Prostate gland (tissue), 2 donors: ENCODE measurements at regions not wholly inside any gene's neighbourhood (a gene's known extent, or its start where the extent isn't known, plus 50 kb on each side); places are given as distances from the start of the nearest gene placed in this dataset.
"Not testable (repeated sequence)": the region's sequence is repeated elsewhere in the genome, so short reads cannot be mapped to it uniquely, and the experiment has no call there.

Experiments used
- DNase-seq: peaks from one replicate; pipeline ENCODE4 v3.0.0-alpha.2; 2019; ENCODE audit warnings: low spot score
- H3K27ac ChIP-seq, 2 donors: fragments of 200-600 bp; sonication (generic); 2 replicates each; pipeline ENCODE4 v1.5.1; 2017 to 2019
- H3K27me3 ChIP-seq: fragments of 200-600 bp; sonication (generic); replicated peaks from 2 replicates; pipeline ENCODE4 v1.5.1; 2019; ENCODE audit not compliant: insufficient read depth
- H3K36me3 ChIP-seq, 2 donors: fragments of 200-600 bp; sonication (generic); 1 replicate in 1 of 2; 2 replicates in 1 of 2; pipeline versions ENCODE4 v1.5.1 to v1.8.1; 2017 to 2019
- H3K4me1 ChIP-seq: fragments of 200-600 bp; sonication (generic); replicated peaks from 2 replicates; pipeline ENCODE4 v1.5.1; 2019
- H3K4me3 ChIP-seq, 2 donors: fragments of 200-600 bp; sonication (generic); 2 replicates each; pipeline ENCODE4 v1.5.1; 2017 to 2019
- H3K9me3 ChIP-seq: fragments of 200-600 bp; sonication (generic); 2 replicates; pipeline ENCODE4 v1.5.1; 2017
- WGBS: methylation state at CpG from one replicate; pipeline ENCODE4 v1.1.5; 2018; 5-methylcytosine and 5-hydroxymethylcytosine counted together
- intact Hi-C: fragments of 100-400 bp; cut with DNase I; formaldehyde crosslinking; loops from one replicate; pipeline ENCODE4 v1.14.2; 2022

GRCh38 chr5:34096033-34096432 is 53.0 kb upstream of the C1QTNF3 start:
- intact Hi-C loops, H3K36me3 ChIP-seq, H3K27ac ChIP-seq, H3K4me1 ChIP-seq, H3K9me3 ChIP-seq, H3K27me3 ChIP-seq, DNase-seq, H3K4me3 ChIP-seq: not testable (repeated sequence)
- no CpG with 5 or more reads among the region's 2 CpGs for WGBS

- H3K27me3 ChIP-seq, H3K9me3 ChIP-seq, DNase-seq, H3K36me3 ChIP-seq, intact Hi-C loops, H3K4me1 ChIP-seq, H3K27ac ChIP-seq, H3K4me3 ChIP-seq: not testable (repeated sequence)
- 98% methylated on average over 3 of the region's 3 CpGs for WGBS
These were observed 56.9 kb upstream of the C1QTNF3 start for GRCh38 chr5:34099891-34100290.

- intact Hi-C loops, H3K27ac ChIP-seq, H3K4me3 ChIP-seq, H3K4me1 ChIP-seq, H3K36me3 ChIP-seq, H3K27me3 ChIP-seq, H3K9me3 ChIP-seq, DNase-seq: not testable (repeated sequence)
These were observed 58.6 kb upstream of the C1QTNF3 start for GRCh38 chr5:34101567-34101966.

- H3K27ac ChIP-seq, H3K9me3 ChIP-seq, H3K4me3 ChIP-seq, H3K4me1 ChIP-seq, intact Hi-C loops, H3K36me3 ChIP-seq, DNase-seq, H3K27me3 ChIP-seq: not testable (repeated sequence)
- 91% methylated on average over 2 of the region's 2 CpGs for WGBS
These were observed 65.9 kb upstream of the C1QTNF3 start for GRCh38 chr5:34108897-34109296.

- H3K9me3 ChIP-seq, DNase-seq: not testable (repeated sequence)
- 82% methylated on average over 3 of the region's 3 CpGs for WGBS
These were observed 81.3 kb upstream of the C1QTNF3 start for GRCh38 chr5:34124280-34124679.

GRCh38 chr5:34125354-34125753 is 82.3 kb upstream of the C1QTNF3 start:
- DNase-seq, intact Hi-C loops, H3K9me3 ChIP-seq, H3K27ac ChIP-seq, H3K36me3 ChIP-seq, H3K4me1 ChIP-seq, H3K27me3 ChIP-seq, H3K4me3 ChIP-seq: not testable (repeated sequence)
- 90% methylated on average over 3 of the region's 3 CpGs for WGBS

More at GRCh38 chr5:34124280-34124679, 81.3 kb upstream of the C1QTNF3 start:
- H3K27me3 ChIP-seq, H3K27ac ChIP-seq, intact Hi-C loops, H3K4me1 ChIP-seq, H3K4me3 ChIP-seq, H3K36me3 ChIP-seq: not testable (repeated sequence)

GRCh38 chr5:34126741-34127140 is 83.7 kb upstream of the C1QTNF3 start:
- H3K36me3 ChIP-seq, H3K27me3 ChIP-seq, H3K27ac ChIP-seq, intact Hi-C loops, H3K4me1 ChIP-seq, H3K4me3 ChIP-seq, DNase-seq, H3K9me3 ChIP-seq: not testable (repeated sequence)
- WGBS = 97% methylated on average over 3 of the region's 3 CpGs

GRCh38 chr5:34127818-34128217 is 84.8 kb upstream of the C1QTNF3 start:
- H3K27ac ChIP-seq, DNase-seq, H3K9me3 ChIP-seq, intact Hi-C loops, H3K27me3 ChIP-seq, H3K4me1 ChIP-seq, H3K4me3 ChIP-seq, H3K36me3 ChIP-seq: not testable (repeated sequence)
- WGBS = 93% methylated on average over 3 of the region's 3 CpGs

- H3K27ac ChIP-seq, H3K4me1 ChIP-seq, intact Hi-C loops, H3K27me3 ChIP-seq, H3K4me3 ChIP-seq, H3K9me3 ChIP-seq, H3K36me3 ChIP-seq, DNase-seq: not testable (repeated sequence)
These were observed 85.9 kb upstream of the C1QTNF3 start for GRCh38 chr5:34128890-34129289.

GRCh38 chr5:34154988-34155387 is 112.0 kb upstream of the C1QTNF3 start:
- H3K27ac ChIP-seq, H3K4me3 ChIP-seq, DNase-seq, H3K9me3 ChIP-seq, H3K27me3 ChIP-seq, H3K36me3 ChIP-seq, H3K4me1 ChIP-seq, intact Hi-C loops: not testable (repeated sequence)
- 80% methylated on average over 4 of the region's 4 CpGs for WGBS

GRCh38 chr5:34156703-34157414 is 113.8 kb upstream of the C1QTNF3 start:
- H3K4me1 ChIP-seq, H3K27ac ChIP-seq, intact Hi-C loops, H3K27me3 ChIP-seq, H3K9me3 ChIP-seq, DNase-seq, H3K4me3 ChIP-seq, H3K36me3 ChIP-seq: not testable (repeated sequence)
- WGBS = 95% methylated on average over 4 of the region's 4 CpGs

- H3K27ac ChIP-seq, H3K9me3 ChIP-seq, intact Hi-C loops, H3K4me1 ChIP-seq, H3K27me3 ChIP-seq, DNase-seq, H3K36me3 ChIP-seq, H3K4me3 ChIP-seq: not testable (repeated sequence)
- 81% methylated on average over 4 of the region's 4 CpGs for WGBS
These were observed 117.9 kb upstream of the C1QTNF3 start for GRCh38 chr5:34160904-34161303.

- H3K27me3 ChIP-seq, intact Hi-C loops, H3K36me3 ChIP-seq, H3K27ac ChIP-seq, H3K9me3 ChIP-seq, H3K4me3 ChIP-seq, H3K4me1 ChIP-seq, DNase-seq: not testable (repeated sequence)
These were observed 128.4 kb upstream of the C1QTNF3 start for GRCh38 chr5:34171398-34171797.
